SK-N-SH treated with all-trans-retinoic acid at 6 μM for 48 hours (cell line): ENCODE measurements at regions not wholly inside any gene's neighbourhood (a gene's known extent, or its start where the extent isn't known, plus 50 kb on each side); places are given as distances from the start of the nearest gene placed in this dataset.
A peak's percentile ranks its signal among the peaks of the same experiment; 100 is the strongest.

Experiments
- ATAC-seq: fragments of 200-7000 bp; cut with Tn5 transposase; 3 replicates; pipeline ENCODE4 v1.9.1; 2020; ENCODE audit warnings: mild to moderate bottlenecking, moderate library complexity
- BACH2 ChIP-seq: fragments of 250-450 bp; sonication (Bioruptor Pico); IDR thresholded peaks from 2 replicates; pipeline ENCODE4 v1.9.0; 2021; ENCODE audit warnings: mild to moderate bottlenecking, borderline replicate concordance
- ESRRG ChIP-seq: fragments of 250-450 bp; sonication (Bioruptor Pico); IDR thresholded peaks from 2 replicates; pipeline ENCODE4 v1.6.1; 2021; ENCODE audit warnings: mild to moderate bottlenecking
- GLIS3 ChIP-seq: fragments of 250-450 bp; sonication (Bioruptor Pico); IDR thresholded peaks from 2 replicates; pipeline ENCODE4 v1.5.0; 2020; ENCODE audit warnings: mild to moderate bottlenecking, moderate library complexity
- ISL1 ChIP-seq: fragments of 250-450 bp; sonication (Bioruptor Pico); IDR thresholded peaks from 2 replicates; pipeline ENCODE4 v2.1.2; 2022; ENCODE audit warnings: mild to moderate bottlenecking, moderate library complexity
- OSR1 ChIP-seq: fragments of 250-450 bp; sonication (Bioruptor Pico); IDR thresholded peaks from 2 replicates; pipeline ENCODE4 v1.8.0; 2022; ENCODE audit warnings: moderate library complexity, mild to moderate bottlenecking, inconsistent platforms
- PPARA ChIP-seq: fragments of 250-450 bp; sonication (Bioruptor Pico); IDR thresholded peaks from 2 replicates; pipeline ENCODE4 v1.5.0; 2020; ENCODE audit warnings: mild to moderate bottlenecking, borderline replicate concordance
- RARB ChIP-seq: fragments of 250-450 bp; sonication (Bioruptor Pico); IDR thresholded peaks from 2 replicates; pipeline ENCODE4 v1.8.0; 2021; ENCODE audit warnings: mild to moderate bottlenecking, moderate library complexity
- TCF4 ChIP-seq: fragments of 250-450 bp; sonication (Bioruptor Pico); IDR thresholded peaks from 2 replicates; pipeline ENCODE4 v1.8.0; 2021; ENCODE audit warnings: mild to moderate bottlenecking, moderate library complexity, borderline replicate concordance
- TOX ChIP-seq: fragments of 250-450 bp; sonication (Bioruptor Pico); IDR thresholded peaks from 2 replicates; pipeline ENCODE4 v1.8.0; 2021; ENCODE audit warnings: mild to moderate bottlenecking, moderate library complexity, borderline replicate concordance
- ZC3H10 ChIP-seq: fragments of 250-450 bp; sonication (Bioruptor Pico); IDR thresholded peaks from 2 replicates; pipeline ENCODE4 v1.5.1; 2021; ENCODE audit warnings: mild to moderate bottlenecking, moderate library complexity
- ZFP30 ChIP-seq: fragments of 450-650 bp; formaldehyde crosslinking; IDR thresholded peaks from 2 replicates; pipeline ENCODE4 v1.5.0; 2022; ENCODE audit warnings: mild to moderate bottlenecking, moderate library complexity
- ZNF70 ChIP-seq: fragments of 450-650 bp; formaldehyde crosslinking; IDR thresholded peaks from 2 replicates; pipeline ENCODE4 v1.5.0; 2020; ENCODE audit warnings: mild to moderate bottlenecking, moderate library complexity
- ZNF8 ChIP-seq: fragments of 450-650 bp; formaldehyde crosslinking; IDR thresholded peaks from 2 replicates; pipeline ENCODE4 v1.5.0; 2020; ENCODE audit warnings: mild to moderate bottlenecking, moderate library complexity
- TF ChIP-seq, protein P1 (sequence below): fragments of 250-450 bp; sonication (Bioruptor Pico); IDR thresholded peaks from 2 replicates; pipeline ENCODE4 v1.8.0; 2021; ENCODE audit warnings: low read depth, mild to moderate bottlenecking, moderate library complexity, borderline replicate concordance
- TF ChIP-seq, protein P2 (sequence below): fragments of 250-450 bp; sonication (Bioruptor Pico); IDR thresholded peaks from 2 replicates; pipeline ENCODE4 v1.8.0; 2020; ENCODE audit warnings: mild to moderate bottlenecking, moderate library complexity, borderline replicate concordance
- TF ChIP-seq, protein P3 (sequence below): fragments of 250-450 bp; sonication (Bioruptor Pico); IDR thresholded peaks from 2 replicates; pipeline ENCODE4 v1.5.1; 2021; ENCODE audit warnings: mild to moderate bottlenecking, moderate library complexity
- TF ChIP-seq, protein P4 (sequence below): fragments of 250-450 bp; sonication (Bioruptor Pico); IDR thresholded peaks from 2 replicates; pipeline ENCODE4 v1.5.0; 2020; ENCODE audit warnings: mild to moderate bottlenecking, moderate library complexity

DNA sequence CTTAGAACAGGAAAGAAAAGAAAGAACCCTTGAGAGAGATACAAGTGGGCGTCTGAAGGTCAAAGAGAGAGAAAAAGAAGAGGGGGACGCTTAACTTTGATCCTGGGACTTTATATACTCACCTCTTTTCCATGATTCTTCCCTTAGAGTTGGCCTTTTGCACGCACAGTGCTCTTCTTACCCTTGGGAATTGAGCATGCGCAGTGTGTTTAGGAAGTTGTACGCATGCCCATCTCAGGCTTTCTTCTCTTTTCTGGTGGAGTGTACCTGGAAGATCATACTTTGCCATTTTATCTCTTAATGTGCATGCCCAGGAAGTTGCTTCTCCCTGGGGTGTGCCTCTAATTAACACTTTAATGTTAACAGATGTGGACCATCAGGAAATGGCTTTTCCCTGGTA is 229.6 kb upstream of the ANO3 start:
- no peak for ATAC-seq

DNA sequence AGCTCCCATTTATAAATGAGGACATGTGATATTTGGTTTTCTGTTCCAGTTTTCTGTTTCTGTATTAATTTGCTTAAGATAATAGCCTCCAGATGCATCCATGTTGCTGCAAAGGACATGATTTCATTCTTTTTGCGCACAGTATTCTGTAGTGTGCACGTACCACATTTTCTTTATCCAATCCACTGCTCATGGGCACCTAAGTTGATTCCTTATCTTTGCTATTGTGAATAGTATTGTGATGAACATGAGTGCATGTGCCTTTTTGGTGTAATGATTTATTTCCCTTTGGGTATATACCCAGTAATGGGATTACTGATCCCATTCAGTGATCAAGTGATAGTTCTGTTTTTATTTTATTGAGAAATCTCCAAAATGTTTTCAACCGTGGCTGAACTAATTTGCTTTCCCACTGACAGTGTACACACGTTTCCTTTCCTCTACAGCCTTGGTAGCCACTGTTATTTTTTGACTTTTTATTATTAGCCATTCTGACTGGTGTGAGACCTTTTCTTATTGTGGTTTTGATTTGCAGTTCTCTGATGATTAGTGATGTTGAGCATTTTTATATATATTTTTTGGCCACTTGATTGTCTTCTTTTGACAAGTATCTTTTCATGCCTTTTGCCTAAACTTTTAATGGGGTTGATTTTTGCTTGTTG is 226.0 kb upstream of the ANO3 start:
- no peak; the same call in 2 of the 3 replicates for ATAC-seq
- TF ChIP-seq ZNF70 (CRISPR knock-in tag) (no peak), TCF4 (CRISPR knock-in tag) (peak; percentile 59), ZC3H10 (CRISPR knock-in tag) (no peak), ZNF8 (peak; percentile 93), ZFP30 (CRISPR knock-in tag) (no peak), TOX (CRISPR knock-in tag) (no peak), PPARA (no peak)
- TF ChIP-seq, protein P1, sequence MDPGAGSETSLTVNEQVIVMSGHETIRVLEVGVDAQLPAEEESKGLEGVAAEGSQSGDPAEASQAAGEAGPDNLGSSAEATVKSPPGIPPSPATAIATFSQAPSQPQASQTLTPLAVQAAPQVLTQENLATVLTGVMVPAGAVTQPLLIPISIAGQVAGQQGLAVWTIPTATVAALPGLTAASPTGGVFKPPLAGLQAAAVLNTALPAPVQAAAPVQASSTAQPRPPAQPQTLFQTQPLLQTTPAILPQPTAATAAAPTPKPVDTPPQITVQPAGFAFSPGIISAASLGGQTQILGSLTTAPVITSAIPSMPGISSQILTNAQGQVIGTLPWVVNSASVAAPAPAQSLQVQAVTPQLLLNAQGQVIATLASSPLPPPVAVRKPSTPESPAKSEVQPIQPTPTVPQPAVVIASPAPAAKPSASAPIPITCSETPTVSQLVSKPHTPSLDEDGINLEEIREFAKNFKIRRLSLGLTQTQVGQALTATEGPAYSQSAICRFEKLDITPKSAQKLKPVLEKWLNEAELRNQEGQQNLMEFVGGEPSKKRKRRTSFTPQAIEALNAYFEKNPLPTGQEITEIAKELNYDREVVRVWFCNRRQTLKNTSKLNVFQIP (CRISPR knock-in tag), result no peak

More for the DNA sequence above, 229.6 kb upstream of the ANO3 start:
- no peak for TF ChIP-seq BACH2 (CRISPR knock-in tag)
- TF ChIP-seq, protein P2, sequence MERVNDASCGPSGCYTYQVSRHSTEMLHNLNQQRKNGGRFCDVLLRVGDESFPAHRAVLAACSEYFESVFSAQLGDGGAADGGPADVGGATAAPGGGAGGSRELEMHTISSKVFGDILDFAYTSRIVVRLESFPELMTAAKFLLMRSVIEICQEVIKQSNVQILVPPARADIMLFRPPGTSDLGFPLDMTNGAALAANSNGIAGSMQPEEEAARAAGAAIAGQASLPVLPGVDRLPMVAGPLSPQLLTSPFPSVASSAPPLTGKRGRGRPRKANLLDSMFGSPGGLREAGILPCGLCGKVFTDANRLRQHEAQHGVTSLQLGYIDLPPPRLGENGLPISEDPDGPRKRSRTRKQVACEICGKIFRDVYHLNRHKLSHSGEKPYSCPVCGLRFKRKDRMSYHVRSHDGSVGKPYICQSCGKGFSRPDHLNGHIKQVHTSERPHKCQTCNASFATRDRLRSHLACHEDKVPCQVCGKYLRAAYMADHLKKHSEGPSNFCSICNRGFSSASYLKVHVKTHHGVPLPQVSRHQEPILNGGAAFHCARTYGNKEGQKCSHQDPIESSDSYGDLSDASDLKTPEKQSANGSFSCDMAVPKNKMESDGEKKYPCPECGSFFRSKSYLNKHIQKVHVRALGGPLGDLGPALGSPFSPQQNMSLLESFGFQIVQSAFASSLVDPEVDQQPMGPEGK, result no peak
- no peak for TF ChIP-seq PPARA
- TF ChIP-seq, protein P3, sequence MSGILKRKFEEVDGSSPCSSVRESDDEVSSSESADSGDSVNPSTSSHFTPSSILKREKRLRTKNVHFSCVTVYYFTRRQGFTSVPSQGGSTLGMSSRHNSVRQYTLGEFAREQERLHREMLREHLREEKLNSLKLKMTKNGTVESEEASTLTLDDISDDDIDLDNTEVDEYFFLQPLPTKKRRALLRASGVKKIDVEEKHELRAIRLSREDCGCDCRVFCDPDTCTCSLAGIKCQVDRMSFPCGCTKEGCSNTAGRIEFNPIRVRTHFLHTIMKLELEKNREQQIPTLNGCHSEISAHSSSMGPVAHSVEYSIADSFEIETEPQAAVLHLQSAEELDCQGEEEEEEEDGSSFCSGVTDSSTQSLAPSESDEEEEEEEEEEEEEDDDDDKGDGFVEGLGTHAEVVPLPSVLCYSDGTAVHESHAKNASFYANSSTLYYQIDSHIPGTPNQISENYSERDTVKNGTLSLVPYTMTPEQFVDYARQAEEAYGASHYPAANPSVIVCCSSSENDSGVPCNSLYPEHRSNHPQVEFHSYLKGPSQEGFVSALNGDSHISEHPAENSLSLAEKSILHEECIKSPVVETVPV (CRISPR knock-in tag), result no peak
- no peak for TF ChIP-seq OSR1 (CRISPR knock-in tag)
- TF ChIP-seq, protein P4, sequence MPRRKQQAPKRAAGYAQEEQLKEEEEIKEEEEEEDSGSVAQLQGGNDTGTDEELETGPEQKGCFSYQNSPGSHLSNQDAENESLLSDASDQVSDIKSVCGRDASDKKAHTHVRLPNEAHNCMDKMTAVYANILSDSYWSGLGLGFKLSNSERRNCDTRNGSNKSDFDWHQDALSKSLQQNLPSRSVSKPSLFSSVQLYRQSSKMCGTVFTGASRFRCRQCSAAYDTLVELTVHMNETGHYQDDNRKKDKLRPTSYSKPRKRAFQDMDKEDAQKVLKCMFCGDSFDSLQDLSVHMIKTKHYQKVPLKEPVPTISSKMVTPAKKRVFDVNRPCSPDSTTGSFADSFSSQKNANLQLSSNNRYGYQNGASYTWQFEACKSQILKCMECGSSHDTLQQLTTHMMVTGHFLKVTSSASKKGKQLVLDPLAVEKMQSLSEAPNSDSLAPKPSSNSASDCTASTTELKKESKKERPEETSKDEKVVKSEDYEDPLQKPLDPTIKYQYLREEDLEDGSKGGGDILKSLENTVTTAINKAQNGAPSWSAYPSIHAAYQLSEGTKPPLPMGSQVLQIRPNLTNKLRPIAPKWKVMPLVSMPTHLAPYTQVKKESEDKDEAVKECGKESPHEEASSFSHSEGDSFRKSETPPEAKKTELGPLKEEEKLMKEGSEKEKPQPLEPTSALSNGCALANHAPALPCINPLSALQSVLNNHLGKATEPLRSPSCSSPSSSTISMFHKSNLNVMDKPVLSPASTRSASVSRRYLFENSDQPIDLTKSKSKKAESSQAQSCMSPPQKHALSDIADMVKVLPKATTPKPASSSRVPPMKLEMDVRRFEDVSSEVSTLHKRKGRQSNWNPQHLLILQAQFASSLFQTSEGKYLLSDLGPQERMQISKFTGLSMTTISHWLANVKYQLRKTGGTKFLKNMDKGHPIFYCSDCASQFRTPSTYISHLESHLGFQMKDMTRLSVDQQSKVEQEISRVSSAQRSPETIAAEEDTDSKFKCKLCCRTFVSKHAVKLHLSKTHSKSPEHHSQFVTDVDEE, result no peak
- TF ChIP-seq ZC3H10 (CRISPR knock-in tag), result no peak
- TF ChIP-seq ZFP30 (CRISPR knock-in tag), result no peak
- no peak for TF ChIP-seq TCF4 (CRISPR knock-in tag)

DNA sequence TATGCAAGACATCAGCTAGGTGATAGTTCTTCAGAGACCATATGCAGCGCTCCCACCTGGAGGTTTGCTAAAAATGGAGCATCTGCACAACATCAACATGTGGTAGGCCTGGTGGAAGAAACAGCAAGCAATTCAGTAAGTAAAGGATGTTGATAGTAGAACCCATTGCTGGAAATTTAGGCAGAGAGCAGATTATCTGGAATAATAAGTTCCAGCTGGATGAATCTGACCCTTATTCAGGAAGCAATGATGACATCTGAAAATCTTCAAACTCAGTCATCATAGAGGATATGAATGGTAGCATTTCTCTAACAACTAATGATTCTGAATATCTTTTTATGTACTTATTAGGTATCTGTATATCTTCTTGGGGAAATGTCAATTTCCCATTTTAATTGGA is 225.2 kb upstream of the ANO3 start:
- TF ChIP-seq ISL1 (CRISPR knock-in tag) (no peak), RARB (CRISPR knock-in tag) (no peak), TCF4 (CRISPR knock-in tag) (peak; percentile 84), GLIS3 (CRISPR knock-in tag) (no peak), TOX (CRISPR knock-in tag) (no peak), ZNF8 (no peak), ESRRG (CRISPR knock-in tag) (no peak), BACH2 (CRISPR knock-in tag) (no peak)
- ATAC-seq, result peak; percentile 68; the same call in 2 of the 3 replicates

DNA sequence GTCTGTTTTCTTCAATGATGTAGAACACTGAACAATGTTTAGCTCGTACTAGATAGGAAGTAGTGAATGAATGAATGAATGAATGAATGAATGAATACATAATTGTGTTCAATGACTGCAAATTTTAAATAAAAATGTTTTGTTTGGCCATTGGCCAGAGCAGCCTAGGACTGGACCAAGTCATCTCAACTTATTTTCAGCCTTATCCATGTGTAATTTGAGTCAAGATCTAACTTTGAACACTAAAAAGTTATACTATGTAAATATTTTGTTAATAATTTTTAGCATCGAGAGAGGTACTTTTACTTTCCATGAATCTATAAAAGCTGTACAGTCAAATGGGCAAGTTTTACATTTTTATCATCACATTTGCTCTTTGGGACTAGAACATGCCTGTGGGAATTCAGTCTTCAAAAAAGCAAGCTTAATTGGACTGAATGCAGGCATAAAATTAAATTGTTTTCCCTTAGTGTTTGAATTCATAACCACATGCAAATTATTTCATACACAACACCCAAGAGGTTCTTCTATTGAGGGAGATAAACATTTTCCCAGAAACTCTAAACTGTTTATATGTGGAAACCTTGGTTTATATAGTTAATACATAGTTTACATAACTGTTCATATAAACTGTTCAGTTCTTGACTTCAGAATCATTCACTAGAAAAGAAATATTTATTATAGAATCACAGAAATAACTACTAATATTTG is 222.1 kb upstream of the ANO3 start:
- ATAC-seq, result no peak
- TF ChIP-seq ZC3H10 (CRISPR knock-in tag) (no peak), ISL1 (CRISPR knock-in tag) (no peak), RARB (CRISPR knock-in tag) (no peak), OSR1 (CRISPR knock-in tag) (no peak), PPARA (no peak), BACH2 (CRISPR knock-in tag) (no peak), ZNF8 (no peak), TCF4 (CRISPR knock-in tag) (no peak), TOX (CRISPR knock-in tag) (no peak), ESRRG (CRISPR knock-in tag) (no peak)
- TF ChIP-seq, protein P1 (CRISPR knock-in tag), result no peak
- TF ChIP-seq, protein P3 (CRISPR knock-in tag), result no peak
- TF ChIP-seq, protein P4, result no peak
